ENCODE measurements at regions not wholly inside any gene's neighbourhood (a gene's known extent, or its start where the extent isn't known, plus 50 kb on each side); places are given as distances from the start of the nearest gene placed in this dataset.

- H3K4me2 ChIP-seq, result no peak overlapping the region
- no peak for TF ChIP-seq CTCF (conservative IDR thresholded peaks at IDR 0.05; ENCODE audit: low read depth, low read length)
- no peaks in the 10 kb centered on the region for H3K36me3 ChIP-seq (ENCODE audit: insufficient read depth)
- H3K27me3 ChIP-seq (ENCODE audit: insufficient read depth, low read depth), result no peaks in the 10 kb centered on the region
- no peak overlapping the region for H2AFZ ChIP-seq (ENCODE audit: low read depth)
- H3K4me1 ChIP-seq (ENCODE audit: low read depth, poor library complexity, severe bottlenecking), result peaks cover 10% of the 10 kb centered on the region
- H4K20me1 ChIP-seq (ENCODE audit: insufficient read depth), result no peaks in the 10 kb centered on the region
- no peak overlapping the region for H3K4me3 ChIP-seq (IDR thresholded peaks at IDR 0.05; ENCODE audit: insufficient read depth, low read depth, low read length)
- no peak overlapping the region for H3K9ac ChIP-seq
- no peaks in the 10 kb centered on the region for H3K79me2 ChIP-seq (ENCODE audit: insufficient read depth, low read depth)
- no peak overlapping the region for H3K27ac ChIP-seq
Measured at GRCh38 chr1:198837278-198838021, 198.6 kb downstream of the PTPRC start.

DNA sequence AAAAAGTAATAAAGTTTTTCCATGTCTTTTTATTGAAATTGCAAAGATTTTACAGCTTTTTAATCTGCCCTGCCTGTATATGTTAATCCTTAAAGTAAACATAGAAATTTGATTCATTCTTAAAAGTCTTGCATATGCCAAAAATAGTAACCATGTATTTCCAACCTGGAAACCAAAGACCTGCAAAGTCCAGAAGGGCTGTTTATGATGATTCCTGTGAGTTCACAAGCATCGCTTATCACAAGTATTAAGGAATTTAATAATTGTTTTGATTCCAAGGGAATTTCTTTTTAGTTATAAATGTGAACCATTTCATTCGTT is 199.1 kb downstream of the PTPRC start:
- H3K4me3 ChIP-seq (IDR thresholded peaks at IDR 0.05; ENCODE audit: insufficient read depth, low read depth, low read length), result no peak overlapping the region
- H3K4me1 ChIP-seq (ENCODE audit: low read depth, poor library complexity, severe bottlenecking), result peaks cover 10% of the 10 kb centered on the region
- H3K27me3 ChIP-seq (ENCODE audit: insufficient read depth, low read depth), result no peaks in the 10 kb centered on the region
- H3K9ac ChIP-seq, result no peak overlapping the region
- H3K79me2 ChIP-seq (ENCODE audit: insufficient read depth, low read depth), result no peaks in the 10 kb centered on the region
- no peak overlapping the region for H2AFZ ChIP-seq (ENCODE audit: low read depth)
- H3K27ac ChIP-seq, result no peak overlapping the region
- no peak overlapping the region for H3K4me2 ChIP-seq
- no peaks in the 10 kb centered on the region for H4K20me1 ChIP-seq (ENCODE audit: insufficient read depth)
- no peaks in the 10 kb centered on the region for H3K36me3 ChIP-seq (ENCODE audit: insufficient read depth)
- TF ChIP-seq CTCF (conservative IDR thresholded peaks at IDR 0.05; ENCODE audit: low read depth, low read length), result no peak

GRCh38 chr1:198841477-198841876 is 202.6 kb downstream of the PTPRC start:
- H3K36me3 ChIP-seq (ENCODE audit: insufficient read depth), result no peaks in the 10 kb centered on the region
- TF ChIP-seq CTCF (conservative IDR thresholded peaks at IDR 0.05; ENCODE audit: low read depth, low read length), result no peak
- H3K27me3 ChIP-seq (ENCODE audit: insufficient read depth, low read depth), result no peaks in the 10 kb centered on the region
- no peak overlapping the region for H2AFZ ChIP-seq (ENCODE audit: low read depth)
- no peaks in the 10 kb centered on the region for H3K79me2 ChIP-seq (ENCODE audit: insufficient read depth, low read depth)
- no peaks in the 10 kb centered on the region for H3K4me1 ChIP-seq (ENCODE audit: low read depth, poor library complexity, severe bottlenecking)
- no peak overlapping the region for H3K4me3 ChIP-seq (IDR thresholded peaks at IDR 0.05; ENCODE audit: insufficient read depth, low read depth, low read length)
- H3K27ac ChIP-seq, result no peak overlapping the region
- H3K9ac ChIP-seq, result no peak overlapping the region
- H4K20me1 ChIP-seq (ENCODE audit: insufficient read depth), result no peaks in the 10 kb centered on the region
- no peak overlapping the region for H3K4me2 ChIP-seq

- Histone ChIP-seq H3K4me3 (IDR thresholded peaks at IDR 0.05; ENCODE audit: insufficient read depth, low read depth, low read length) (no peak overlapping the region), H3K79me2 (ENCODE audit: insufficient read depth, low read depth) (no peaks in the 10 kb centered on the region), H3K4me2 (no peak overlapping the region), H4K20me1 (ENCODE audit: insufficient read depth) (no peaks in the 10 kb centered on the region), H3K27me3 (ENCODE audit: insufficient read depth, low read depth) (no peaks in the 10 kb centered on the region), H3K4me1 (ENCODE audit: low read depth, poor library complexity, severe bottlenecking) (no peaks in the 10 kb centered on the region), H3K9ac (no peak overlapping the region), H3K36me3 (ENCODE audit: insufficient read depth) (no peaks in the 10 kb centered on the region), H3K27ac (no peak overlapping the region), H2AFZ (ENCODE audit: low read depth) (no peak overlapping the region)
- TF ChIP-seq CTCF (conservative IDR thresholded peaks at IDR 0.05; ENCODE audit: low read depth, low read length), result no peak
Measured at GRCh38 chr1:198842686-198843085, 203.8 kb downstream of the PTPRC start.
